ENCODE measurements at regions not wholly inside any gene's neighbourhood (a gene's known extent, or its start where the extent isn't known, plus 50 kb on each side); places are given as distances from the start of the nearest gene placed in this dataset.

GRCh38 chr14:97185186-97185585, 388.0 kb downstream of the VRK1 start:
- TF ChIP-seq CTCF (IDR thresholded peaks at IDR 0.05) (peak; percentile 39), USF1 (IDR thresholded peaks at IDR 0.05; ENCODE audit: borderline replicate concordance, low read depth) (no peak), MAX (IDR thresholded peaks at IDR 0.05; ENCODE audit: low read depth) (no peak), RXRA (IDR thresholded peaks at IDR 0.05; ENCODE audit: borderline replicate concordance, low read depth) (no peak), POLR2AphosphoS5 (IDR thresholded peaks at IDR 0.05; ENCODE audit: low read depth, low read length) (no peak), RFX5 (IDR thresholded peaks at IDR 0.05; ENCODE audit: low read length) (no peak), MXI1 (IDR thresholded peaks at IDR 0.05; ENCODE audit: low read depth, low read length) (no peak), RCOR1 (IDR thresholded peaks at IDR 0.05; ENCODE audit: low read length) (no peak), NFIC (IDR thresholded peaks at IDR 0.05; ENCODE audit: borderline replicate concordance) (no peak), USF2 (IDR thresholded peaks at IDR 0.05; ENCODE audit: borderline replicate concordance, low read depth, low read length) (no peak), JUND (IDR thresholded peaks at IDR 0.05) (no peak)

All from SK-N-SH (cell line).